HG03442 (cell line): ENCODE measurements at regions not wholly inside any gene's neighbourhood (a gene's known extent, or its start where the extent isn't known, plus 50 kb on each side); places are given as distances from the start of the nearest gene placed in this dataset.
"Not testable (repeated sequence)": the region's sequence is repeated elsewhere in the genome, so short reads cannot be mapped to it uniquely, and the experiment has no call there.

Experiments used
- ATAC-seq: cut with Tn5 transposase; IDR thresholded peaks from one replicate; pipeline ENCODE4 v1.9.1; 2021; ENCODE audit warnings: mild to moderate bottlenecking, moderate library complexity; ENCODE audit not compliant: unreplicated experiment

- peak; percentile 82 for ATAC-seq
Observed at GRCh38 chr17:47066841-47067682, 88.0 kb upstream of the RPRML start.

- no peak for ATAC-seq
Observed at GRCh38 chr17:47066095-47066494, 87.0 kb upstream of the RPRML start.

- ATAC-seq = no peak
Observed at GRCh38 chr17:47064684-47065083, 85.6 kb upstream of the RPRML start.

- no peak for ATAC-seq
Observed at GRCh38 chr17:47063475-47063874, 84.4 kb upstream of the RPRML start.

GRCh38 chr17:47062851-47063250, 83.8 kb upstream of the RPRML start:
- ATAC-seq = not testable (repeated sequence)

GRCh38 chr17:47060005-47060404, 81.0 kb upstream of the RPRML start:
- ATAC-seq = not testable (repeated sequence)

GRCh38 chr17:47057830-47058229, 78.8 kb upstream of the RPRML start:
- no peak for ATAC-seq

- not testable (repeated sequence) for ATAC-seq
Observed at GRCh38 chr17:47057279-47057678, 78.2 kb upstream of the RPRML start.

- ATAC-seq = not testable (repeated sequence)
Observed at GRCh38 chr17:47056687-47057086, 77.6 kb upstream of the RPRML start.
